ENCODE measurements at regions not wholly inside any gene's neighbourhood (a gene's known extent, or its start where the extent isn't known, plus 50 kb on each side); places are given as distances from the start of the nearest gene placed in this dataset.

- Histone ChIP-seq H3K4me1 (no peaks in the 10 kb centered on the region), H3K9me3 (no peaks in the 10 kb centered on the region), H3K27ac (no peak overlapping the region), H3K36me3 (no peaks in the 10 kb centered on the region), H3K27me3 (no peaks in the 10 kb centered on the region), H3K4me3 (no peak overlapping the region)
- no peak for ATAC-seq
- intact Hi-C loops (cut with DNase I): no loop called here
- no peak for DNase-seq
- TF ChIP-seq CTCF (IDR thresholded peaks at IDR 0.05): no peak
Observed at GRCh38 chr7:136168821-136169220, 191.7 kb upstream of the MTPN start.

GRCh38 chr7:136167991-136168390, 190.8 kb upstream of the MTPN start:
- H3K9me3 ChIP-seq: no peaks in the 10 kb centered on the region
- ATAC-seq (no peak), DNase-seq (no peak)
- intact Hi-C loops (cut with DNase I): no loop called here
- TF ChIP-seq CTCF (IDR thresholded peaks at IDR 0.05): no peak
- H3K27me3 ChIP-seq: no peaks in the 10 kb centered on the region
- H3K36me3 ChIP-seq: no peaks in the 10 kb centered on the region
- no peak overlapping the region for H3K4me3 ChIP-seq
- H3K27ac ChIP-seq: no peak overlapping the region
- H3K4me1 ChIP-seq: no peaks in the 10 kb centered on the region

- no peaks in the 10 kb centered on the region for H3K27me3 ChIP-seq
- H3K4me3 ChIP-seq: no peak overlapping the region
- ATAC-seq (no peak), DNase-seq (no peak)
- H3K27ac ChIP-seq: no peak overlapping the region
- no peaks in the 10 kb centered on the region for H3K36me3 ChIP-seq
- intact Hi-C loops (cut with DNase I): no loop called here
- H3K9me3 ChIP-seq: no peaks in the 10 kb centered on the region
- no peaks in the 10 kb centered on the region for H3K4me1 ChIP-seq
- TF ChIP-seq CTCF (IDR thresholded peaks at IDR 0.05): no peak
Observed at GRCh38 chr7:136166521-136166920, 189.4 kb upstream of the MTPN start.

- intact Hi-C loops (cut with DNase I): no loop called here
- ATAC-seq: no peak
- no peaks in the 10 kb centered on the region for H3K27me3 ChIP-seq
- no peak overlapping the region for H3K4me3 ChIP-seq
- no peak for DNase-seq
- no peak for TF ChIP-seq CTCF (IDR thresholded peaks at IDR 0.05)
- no peak overlapping the region for H3K27ac ChIP-seq
- H3K4me1 ChIP-seq: no peaks in the 10 kb centered on the region
- H3K9me3 ChIP-seq: no peaks in the 10 kb centered on the region
- no peaks in the 10 kb centered on the region for H3K36me3 ChIP-seq
Observed at GRCh38 chr7:136163340-136163801, 186.2 kb upstream of the MTPN start.

GRCh38 chr7:136150311-136150710, 173.2 kb upstream of the MTPN start:
- TF ChIP-seq CTCF (IDR thresholded peaks at IDR 0.05): no peak
- intact Hi-C loops (cut with DNase I): no loop called here
- H3K36me3 ChIP-seq: no peaks in the 10 kb centered on the region
- no peaks in the 10 kb centered on the region for H3K27me3 ChIP-seq
- no peak for DNase-seq
- H3K4me3 ChIP-seq: no peak overlapping the region
- H3K27ac ChIP-seq: no peak overlapping the region
- no peaks in the 10 kb centered on the region for H3K4me1 ChIP-seq
- ATAC-seq: no peak
- H3K9me3 ChIP-seq: no peaks in the 10 kb centered on the region

Data from left lung (tissue), 4 donors.